GM23338 (cell line): ENCODE measurements at regions not wholly inside any gene's neighbourhood (a gene's known extent, or its start where the extent isn't known, plus 50 kb on each side); places are given as distances from the start of the nearest gene placed in this dataset.

ENCODE experiments used
- ATAC-seq: fragments of 200-7000 bp; cut with Tn5 transposase; 3 replicates; pipeline ENCODE4 v1.9.1; 2020
- DNase-seq: peaks from one replicate; pipeline ENCODE4 v3.0.0-alpha.2; 2015; ENCODE audit warnings: low spot score
- H2AFZ ChIP-seq: fragments of 200-600 bp; sonication (generic); 2 replicates; pipeline ENCODE4 v1.8.0; 2016; ENCODE audit warnings: antibody characterized with exemption, mild to moderate bottlenecking, moderate library complexity
- H3F3A ChIP-seq: fragments of 200-600 bp; sonication (generic); replicated peaks from 2 replicates; pipeline ENCODE4 v1.8.0; 2017; ENCODE audit warnings: antibody characterized with exemption, mixed run types, low read depth
- H3K27ac ChIP-seq: fragments of 200-600 bp; sonication (generic); 2 replicates; pipeline ENCODE4 v1.6.1; 2016; ENCODE audit warnings: low read depth
- H3K27me3 ChIP-seq: fragments of 200-600 bp; sonication (generic); 2 replicates; pipeline ENCODE4 v1.8.0; 2016; ENCODE audit warnings: mild to moderate bottlenecking, mixed run types, moderate library complexity; ENCODE audit not compliant: insufficient read depth
- H3K36me3 ChIP-seq: fragments of 200-600 bp; sonication (generic); 2 replicates; pipeline ENCODE4 v1.8.0; 2016; ENCODE audit warnings: mild to moderate bottlenecking; ENCODE audit not compliant: insufficient read depth
- H3K4me1 ChIP-seq: fragments of 200-600 bp; sonication (generic); 2 replicates; pipeline ENCODE4 v1.8.0; 2016; ENCODE audit warnings: mild to moderate bottlenecking, moderate library complexity; ENCODE audit not compliant: insufficient read depth
- H3K4me2 ChIP-seq: fragments of 200-600 bp; sonication (generic); 2 replicates; pipeline ENCODE4 v1.7.1; 2017; ENCODE audit warnings: mixed run types
- H3K4me3 ChIP-seq: fragments of 200-600 bp; sonication (generic); 2 replicates; pipeline ENCODE4 v1.6.1; 2016; ENCODE audit warnings: mixed run types
- H3K79me2 ChIP-seq: fragments of 200-600 bp; sonication (generic); replicated peaks from 2 replicates; pipeline ENCODE4 v1.8.0; 2017; ENCODE audit warnings: mild to moderate bottlenecking; ENCODE audit not compliant: insufficient read depth
- H3K9me2 ChIP-seq: fragments of 200-600 bp; sonication (generic); 2 replicates; pipeline ENCODE4 v1.8.0; 2017; ENCODE audit not compliant: insufficient read depth
- H4K20me1 ChIP-seq: fragments of 200-600 bp; sonication (generic); replicated peaks from 2 replicates; pipeline ENCODE4 v1.8.0; 2017; ENCODE audit warnings: mild to moderate bottlenecking; ENCODE audit not compliant: insufficient read depth
- H3K27ac Mint-ChIP-seq: 2 replicates; pipeline ENCODE4 v1.8.0; 2020; ENCODE audit warnings: inconsistent platforms, mild to moderate bottlenecking, moderate library complexity, mixed read lengths
- H3K27me3 Mint-ChIP-seq: 3 replicates; pipeline ENCODE4 v1.8.0; 2022; ENCODE audit warnings: low read depth, mild to moderate bottlenecking, moderate library complexity, mixed read lengths, inconsistent platforms; ENCODE audit not compliant: insufficient read depth, poor library complexity
- H3K36me3 Mint-ChIP-seq: 3 replicates; pipeline ENCODE4 v1.8.0; 2021; ENCODE audit warnings: low read depth, mild to moderate bottlenecking, inconsistent platforms, moderate library complexity, mixed read lengths
- H3K4me1 Mint-ChIP-seq: 3 replicates; pipeline ENCODE4 v1.8.0; 2020; ENCODE audit warnings: mild to moderate bottlenecking, inconsistent platforms, mixed read lengths
- H3K4me3 Mint-ChIP-seq: 3 replicates; pipeline ENCODE4 v1.8.0; 2021; ENCODE audit warnings: moderate library complexity, mild to moderate bottlenecking, inconsistent platforms, mixed read lengths
- H3K9me3 Mint-ChIP-seq: 3 replicates; pipeline ENCODE4 v1.8.0; 2020; ENCODE audit warnings: moderate library complexity, mild to moderate bottlenecking, inconsistent platforms, mixed read lengths
- CREB1 ChIP-seq: fragments of 250-450 bp; sonication (Bioruptor Pico); IDR thresholded peaks from 2 replicates; pipeline ENCODE4 v1.5.0; 2020; ENCODE audit warnings: low read depth, mild to moderate bottlenecking, moderate library complexity
- ETS1 ChIP-seq: IDR thresholded peaks from 2 replicates; pipeline ENCODE4 v1.6.1; 2016; ENCODE audit warnings: antibody characterized with exemption
- EZH2phosphoT487 ChIP-seq: fragments of 200-600 bp; sonication (generic); IDR thresholded peaks from one replicate; pipeline ENCODE4 v1.8.1; 2018; ENCODE audit warnings: antibody characterized with exemption; ENCODE audit not compliant: unreplicated experiment
- JUNB ChIP-seq: IDR thresholded peaks from one replicate; pipeline ENCODE4 v1.6.1; 2016; ENCODE audit warnings: antibody characterized with exemption; ENCODE audit not compliant: unreplicated experiment
- NANOG ChIP-seq: IDR thresholded peaks from 2 replicates; pipeline ENCODE4 v1.6.1; 2016; ENCODE audit warnings: antibody characterized with exemption, borderline replicate concordance
- POLR2AphosphoS5 ChIP-seq: IDR thresholded peaks from 2 replicates; pipeline ENCODE4 v1.6.1; 2016; ENCODE audit warnings: antibody characterized with exemption, low read depth
- ZNF114 ChIP-seq: fragments of 250-450 bp; sonication (Bioruptor Pico); IDR thresholded peaks from 2 replicates; pipeline ENCODE4 v1.5.0; 2020; ENCODE audit warnings: mild to moderate bottlenecking, moderate library complexity
- ZNF331 ChIP-seq: fragments of 250-450 bp; sonication (Bioruptor Pico); IDR thresholded peaks from 2 replicates; pipeline ENCODE4 v1.5.0; 2020; ENCODE audit warnings: low read depth, mild to moderate bottlenecking, moderate library complexity
- TF ChIP-seq, protein P1 (sequence below): IDR thresholded peaks from one replicate; pipeline ENCODE4 v1.6.1; 2018; ENCODE audit warnings: antibody characterized with exemption; ENCODE audit not compliant: unreplicated experiment

DNA sequence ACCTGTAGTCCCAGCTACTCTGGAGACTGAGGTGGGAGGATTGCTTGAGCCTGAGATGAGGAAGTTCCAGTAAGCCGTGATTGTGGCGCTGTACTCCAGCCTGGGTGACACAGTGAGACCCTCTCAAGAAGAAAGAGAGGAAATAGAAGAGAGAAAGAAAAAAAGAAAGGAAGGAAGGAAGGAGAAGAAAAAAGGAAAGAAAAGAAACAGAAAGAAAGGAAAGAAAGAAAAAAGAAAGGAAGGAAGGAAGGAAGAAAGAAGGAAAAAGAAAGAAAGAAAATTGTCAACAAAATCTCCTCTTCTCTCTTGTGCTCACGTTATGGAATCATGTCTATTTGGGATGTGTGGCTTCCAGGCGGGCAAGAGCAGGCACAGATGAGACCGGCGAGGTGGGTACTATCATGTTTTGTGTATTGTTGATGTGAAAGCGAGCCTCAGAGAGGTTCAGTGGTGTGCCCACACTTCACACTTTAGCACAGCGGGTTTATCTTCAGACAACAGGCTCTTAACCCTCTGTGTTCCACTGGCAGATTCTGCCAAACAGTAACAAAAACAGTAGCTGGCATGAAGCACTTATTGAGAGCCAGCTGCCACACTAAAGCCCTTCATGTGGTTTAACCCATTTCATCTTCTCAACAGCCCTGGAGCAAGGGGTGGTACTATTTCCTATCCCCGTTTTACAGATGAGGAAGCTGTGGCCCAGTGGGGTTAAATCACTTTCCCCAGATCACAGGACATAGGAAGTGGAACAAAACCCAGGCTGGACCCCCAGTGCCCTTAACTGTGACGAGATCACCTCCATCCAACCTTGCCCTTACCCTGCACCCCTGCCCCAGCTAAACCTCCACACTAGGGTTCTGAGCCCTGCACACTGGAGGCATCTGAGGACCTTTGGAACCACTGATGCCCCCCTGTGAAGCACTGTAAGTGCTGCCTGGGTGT lies 94.7 kb upstream of the TARDBP start:
- Mint-ChIP-seq H3K9me3 (no peaks in the 10 kb centered on the region), H3K27me3 (peaks cover 3% of the 10 kb centered on the region), H3K27ac (no peak overlapping the region), H3K4me3 (no peak overlapping the region), H3K36me3 (no peaks in the 10 kb centered on the region), H3K4me1 (peaks cover 5% of the 10 kb centered on the region)
- Histone ChIP-seq H3K27ac (no peak overlapping the region), H2AFZ (no peak overlapping the region), H3K27me3 (no peaks in the 10 kb centered on the region), H3K36me3 (no peaks in the 10 kb centered on the region), H3K79me2 (no peaks in the 10 kb centered on the region), H3K9me2 (no peaks in the 10 kb centered on the region), H3K4me2 (no peak overlapping the region), H3F3A (no peaks in the 10 kb centered on the region), H3K4me3 (no peak overlapping the region), H4K20me1 (no peaks in the 10 kb centered on the region), H3K4me1 (no peaks in the 10 kb centered on the region; the same call in 1 of the 2 replicates)
- ATAC-seq (no peak), DNase-seq (no peak)
- TF ChIP-seq, protein P1, sequence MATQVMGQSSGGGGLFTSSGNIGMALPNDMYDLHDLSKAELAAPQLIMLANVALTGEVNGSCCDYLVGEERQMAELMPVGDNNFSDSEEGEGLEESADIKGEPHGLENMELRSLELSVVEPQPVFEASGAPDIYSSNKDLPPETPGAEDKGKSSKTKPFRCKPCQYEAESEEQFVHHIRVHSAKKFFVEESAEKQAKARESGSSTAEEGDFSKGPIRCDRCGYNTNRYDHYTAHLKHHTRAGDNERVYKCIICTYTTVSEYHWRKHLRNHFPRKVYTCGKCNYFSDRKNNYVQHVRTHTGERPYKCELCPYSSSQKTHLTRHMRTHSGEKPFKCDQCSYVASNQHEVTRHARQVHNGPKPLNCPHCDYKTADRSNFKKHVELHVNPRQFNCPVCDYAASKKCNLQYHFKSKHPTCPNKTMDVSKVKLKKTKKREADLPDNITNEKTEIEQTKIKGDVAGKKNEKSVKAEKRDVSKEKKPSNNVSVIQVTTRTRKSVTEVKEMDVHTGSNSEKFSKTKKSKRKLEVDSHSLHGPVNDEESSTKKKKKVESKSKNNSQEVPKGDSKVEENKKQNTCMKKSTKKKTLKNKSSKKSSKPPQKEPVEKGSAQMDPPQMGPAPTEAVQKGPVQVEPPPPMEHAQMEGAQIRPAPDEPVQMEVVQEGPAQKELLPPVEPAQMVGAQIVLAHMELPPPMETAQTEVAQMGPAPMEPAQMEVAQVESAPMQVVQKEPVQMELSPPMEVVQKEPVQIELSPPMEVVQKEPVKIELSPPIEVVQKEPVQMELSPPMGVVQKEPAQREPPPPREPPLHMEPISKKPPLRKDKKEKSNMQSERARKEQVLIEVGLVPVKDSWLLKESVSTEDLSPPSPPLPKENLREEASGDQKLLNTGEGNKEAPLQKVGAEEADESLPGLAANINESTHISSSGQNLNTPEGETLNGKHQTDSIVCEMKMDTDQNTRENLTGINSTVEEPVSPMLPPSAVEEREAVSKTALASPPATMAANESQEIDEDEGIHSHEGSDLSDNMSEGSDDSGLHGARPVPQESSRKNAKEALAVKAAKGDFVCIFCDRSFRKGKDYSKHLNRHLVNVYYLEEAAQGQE: no peak
- TF ChIP-seq NANOG: no peak

- H2AFZ ChIP-seq: no peak overlapping the region
- Mint-ChIP-seq H3K4me1 (peaks cover 5% of the 10 kb centered on the region), H3K27ac (no peak overlapping the region), H3K27me3 (peaks cover 3% of the 10 kb centered on the region), H3K36me3 (no peaks in the 10 kb centered on the region), H3K9me3 (no peaks in the 10 kb centered on the region), H3K4me3 (no peak overlapping the region)
- no peak overlapping the region for H3K27ac ChIP-seq
- H3K79me2 ChIP-seq: no peaks in the 10 kb centered on the region
- H3K4me3 ChIP-seq: no peak overlapping the region
- H3K4me1 ChIP-seq: no peaks in the 10 kb centered on the region; the same call in 1 of the 2 replicates
- no peaks in the 10 kb centered on the region for H3K27me3 ChIP-seq
- ATAC-seq (no peak), DNase-seq (no peak)
- no peaks in the 10 kb centered on the region for H4K20me1 ChIP-seq
- TF ChIP-seq ZNF331 (CRISPR knock-in tag) (no peak), NANOG (no peak), JUNB (no peak), ETS1 (no peak), ZNF114 (CRISPR knock-in tag) (no peak), CREB1 (CRISPR knock-in tag) (no peak), EZH2phosphoT487 (no peak), POLR2AphosphoS5 (no peak)
- TF ChIP-seq, protein P1: no peak
- no peak overlapping the region for H3K4me2 ChIP-seq
- no peaks in the 10 kb centered on the region for H3K9me2 ChIP-seq
- no peaks in the 10 kb centered on the region for H3K36me3 ChIP-seq
- H3F3A ChIP-seq: no peaks in the 10 kb centered on the region
Measured at GRCh38 chr1:10918531-10918930, 93.9 kb upstream of the TARDBP start.
